Neural progenitor cell (in vitro differentiated cells): ENCODE measurements at regions not wholly inside any gene's neighbourhood (a gene's known extent, or its start where the extent isn't known, plus 50 kb on each side); places are given as distances from the start of the nearest gene placed in this dataset.
"Not testable (repeated sequence)": the region's sequence is repeated elsewhere in the genome, so short reads cannot be mapped to it uniquely, and the experiment has no call there.

ENCODE experiments used
- DNase-seq: peaks from one replicate; pipeline ENCODE4 v3.0.0-alpha.2; 2016; ENCODE audit warnings: low spot score
- H2AFZ ChIP-seq: fragments of 200-600 bp; sonication (generic); replicated peaks from 2 replicates; pipeline ENCODE4 v1.6.1; 2016; ENCODE audit warnings: antibody characterized with exemption
- H3F3A ChIP-seq: fragments of 200-600 bp; sonication (generic); 2 replicates; pipeline ENCODE4 v1.6.1; 2016; ENCODE audit warnings: antibody characterized with exemption, low read depth
- H3K27ac ChIP-seq: fragments of 200-600 bp; sonication (generic); 2 replicates; pipeline ENCODE4 v1.5.1; 2016; ENCODE audit warnings: mild to moderate bottlenecking
- H3K27me3 ChIP-seq: fragments of 200-600 bp; sonication (generic); 2 replicates; pipeline ENCODE4 v1.6.1; 2016; ENCODE audit warnings: mild to moderate bottlenecking, moderate library complexity
- H3K36me3 ChIP-seq: fragments of 200-600 bp; sonication (generic); 2 replicates; pipeline ENCODE4 v1.5.1; 2016
- H3K4me1 ChIP-seq: fragments of 200-600 bp; sonication (generic); 2 replicates; pipeline ENCODE4 v1.6.1; 2016; ENCODE audit warnings: mixed run types
- H3K4me2 ChIP-seq: fragments of 200-600 bp; sonication (generic); 2 replicates; pipeline ENCODE4 v1.6.1; 2016
- H3K4me3 ChIP-seq: fragments of 200-600 bp; sonication (generic); 2 replicates; pipeline ENCODE4 v1.5.1; 2016
- H3K79me2 ChIP-seq: fragments of 200-600 bp; sonication (generic); 2 replicates; pipeline ENCODE4 v1.6.1; 2016; ENCODE audit warnings: low read depth
- H3K9ac ChIP-seq: fragments of 200-600 bp; sonication (generic); 2 replicates; pipeline ENCODE4 v1.6.1; 2016
- H3K9me3 ChIP-seq: fragments of 200-600 bp; sonication (generic); 2 replicates; pipeline ENCODE4 v1.5.1; 2016; ENCODE audit warnings: low read depth
- H4K20me1 ChIP-seq: fragments of 200-600 bp; sonication (generic); 2 replicates; pipeline ENCODE4 v1.6.1; 2016; ENCODE audit warnings: low read depth
- H3K27ac Mint-ChIP-seq: 3 replicates; pipeline ENCODE4 v1.8.0; 2021; ENCODE audit warnings: mixed read lengths
- H3K27me3 Mint-ChIP-seq: 2 replicates; pipeline ENCODE4 v1.8.0; 2022; ENCODE audit warnings: low read depth, mild to moderate bottlenecking, inconsistent platforms, moderate library complexity, mixed read lengths; ENCODE audit not compliant: insufficient read depth
- H3K36me3 Mint-ChIP-seq: 3 replicates; pipeline ENCODE4 v1.8.0; 2021; ENCODE audit warnings: mixed read lengths
- H3K4me1 Mint-ChIP-seq: 3 replicates; pipeline ENCODE4 v1.8.0; 2021; ENCODE audit warnings: mixed read lengths
- H3K4me3 Mint-ChIP-seq: 3 replicates; pipeline ENCODE4 v1.8.0; 2021; ENCODE audit warnings: mild to moderate bottlenecking, moderate library complexity, mixed read lengths
- H3K9me3 Mint-ChIP-seq: 3 replicates; pipeline ENCODE4 v1.8.0; 2020; ENCODE audit warnings: mixed read lengths
- EZH2 ChIP-seq: fragments of 200-600 bp; sonication (generic); IDR thresholded peaks from 2 replicates; pipeline ENCODE4 v1.6.1; 2017; ENCODE audit warnings: antibody characterized with exemption, mild to moderate bottlenecking, moderate library complexity
- EZH2phosphoT487 ChIP-seq: fragments of 200-600 bp; sonication (generic); IDR thresholded peaks from 2 replicates; pipeline ENCODE4 v1.6.1; 2017; ENCODE audit warnings: antibody characterized with exemption
- TF ChIP-seq, protein P1 (sequence below): fragments of 200-600 bp; sonication (generic); IDR thresholded peaks from 2 replicates; pipeline ENCODE4 v1.5.1; 2017; ENCODE audit warnings: antibody characterized with exemption, mild to moderate bottlenecking

DNA sequence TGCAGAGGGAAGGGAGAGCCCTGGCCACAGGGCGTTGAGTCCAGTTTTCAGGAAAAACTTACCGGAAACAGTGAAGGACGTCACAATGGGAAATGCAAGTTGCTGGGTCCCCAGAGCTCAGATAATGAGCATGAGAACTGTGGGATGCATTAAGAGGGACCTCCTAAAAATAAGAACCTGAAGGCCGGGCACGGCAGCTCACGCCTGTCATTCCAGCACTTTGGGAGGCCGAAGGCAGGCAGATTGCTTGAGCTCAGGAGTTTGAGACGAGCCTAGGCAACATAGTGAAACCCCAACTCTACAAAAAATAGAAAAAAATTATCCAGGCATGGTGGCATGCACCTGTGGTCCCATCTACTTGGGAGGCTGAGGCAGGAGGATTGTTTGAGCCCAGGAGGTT, 170.6 kb downstream of the URI1 start:
- Mint-ChIP-seq H3K4me1 (peaks cover 18% of the 10 kb centered on the region), H3K4me3 (no peak overlapping the region), H3K9me3 (no peaks in the 10 kb centered on the region), H3K27ac (no peak overlapping the region), H3K27me3 (no peaks in the 10 kb centered on the region), H3K36me3 (no peaks in the 10 kb centered on the region)
- Histone ChIP-seq H3K27ac (no peak overlapping the region), H3K27me3 (no peaks in the 10 kb centered on the region), H2AFZ (no peak overlapping the region), H3K79me2 (no peaks in the 10 kb centered on the region), H3K36me3 (no peaks in the 10 kb centered on the region), H4K20me1 (no peaks in the 10 kb centered on the region), H3K9ac (no peak overlapping the region), H3K4me3 (no peak overlapping the region), H3F3A (no peaks in the 10 kb centered on the region), H3K4me2 (no peak overlapping the region), H3K4me1 (no peaks in the 10 kb centered on the region), H3K9me3 (no peaks in the 10 kb centered on the region)
- no peak for TF ChIP-seq EZH2phosphoT487
- TF ChIP-seq, protein P1, sequence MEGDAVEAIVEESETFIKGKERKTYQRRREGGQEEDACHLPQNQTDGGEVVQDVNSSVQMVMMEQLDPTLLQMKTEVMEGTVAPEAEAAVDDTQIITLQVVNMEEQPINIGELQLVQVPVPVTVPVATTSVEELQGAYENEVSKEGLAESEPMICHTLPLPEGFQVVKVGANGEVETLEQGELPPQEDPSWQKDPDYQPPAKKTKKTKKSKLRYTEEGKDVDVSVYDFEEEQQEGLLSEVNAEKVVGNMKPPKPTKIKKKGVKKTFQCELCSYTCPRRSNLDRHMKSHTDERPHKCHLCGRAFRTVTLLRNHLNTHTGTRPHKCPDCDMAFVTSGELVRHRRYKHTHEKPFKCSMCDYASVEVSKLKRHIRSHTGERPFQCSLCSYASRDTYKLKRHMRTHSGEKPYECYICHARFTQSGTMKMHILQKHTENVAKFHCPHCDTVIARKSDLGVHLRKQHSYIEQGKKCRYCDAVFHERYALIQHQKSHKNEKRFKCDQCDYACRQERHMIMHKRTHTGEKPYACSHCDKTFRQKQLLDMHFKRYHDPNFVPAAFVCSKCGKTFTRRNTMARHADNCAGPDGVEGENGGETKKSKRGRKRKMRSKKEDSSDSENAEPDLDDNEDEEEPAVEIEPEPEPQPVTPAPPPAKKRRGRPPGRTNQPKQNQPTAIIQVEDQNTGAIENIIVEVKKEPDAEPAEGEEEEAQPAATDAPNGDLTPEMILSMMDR, result no peak
- TF ChIP-seq EZH2, result no peak
- no peak for DNase-seq

DNA sequence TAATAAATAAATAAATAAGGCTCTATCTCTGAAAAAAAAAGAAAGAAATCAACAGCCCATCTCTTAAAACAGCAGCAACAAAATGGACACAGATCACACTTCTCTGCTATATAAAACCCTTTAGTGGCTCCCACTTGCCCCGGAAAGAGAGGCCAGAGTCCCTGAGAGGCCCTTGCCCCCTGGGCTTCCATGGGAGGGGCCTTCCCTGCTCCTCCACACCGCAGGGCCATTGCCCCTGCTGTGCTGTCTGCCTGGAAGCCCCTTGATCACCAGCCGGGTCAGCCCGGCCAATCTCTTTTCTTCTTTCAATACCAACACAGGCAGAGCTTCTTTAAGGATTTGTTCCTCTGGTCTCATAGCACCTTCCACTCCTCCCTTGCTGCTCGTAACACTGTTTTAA, 171.1 kb downstream of the URI1 start:
- H3K27ac Mint-ChIP-seq, result no peak overlapping the region
- no peak overlapping the region for H3K4me3 ChIP-seq
- H3K36me3 ChIP-seq, result no peaks in the 10 kb centered on the region
- H2AFZ ChIP-seq, result no peak overlapping the region
- H3K4me1 Mint-ChIP-seq, result peaks cover 18% of the 10 kb centered on the region
- TF ChIP-seq, protein P1, result no peak
- TF ChIP-seq EZH2, result no peak
- no peak for TF ChIP-seq EZH2phosphoT487
- H3K79me2 ChIP-seq, result no peaks in the 10 kb centered on the region
- no peak overlapping the region for H3K4me3 Mint-ChIP-seq
- no peaks in the 10 kb centered on the region for H3K9me3 Mint-ChIP-seq
- no peak for DNase-seq
- H3K9me3 ChIP-seq, result no peaks in the 10 kb centered on the region
- H4K20me1 ChIP-seq, result no peaks in the 10 kb centered on the region
- no peaks in the 10 kb centered on the region for H3K27me3 ChIP-seq
- H3F3A ChIP-seq, result no peaks in the 10 kb centered on the region
- H3K27me3 Mint-ChIP-seq, result no peaks in the 10 kb centered on the region
- H3K4me1 ChIP-seq, result no peaks in the 10 kb centered on the region
- no peak overlapping the region for H3K9ac ChIP-seq
- no peak overlapping the region for H3K27ac ChIP-seq
- no peaks in the 10 kb centered on the region for H3K36me3 Mint-ChIP-seq
- H3K4me2 ChIP-seq, result no peak overlapping the region

DNA sequence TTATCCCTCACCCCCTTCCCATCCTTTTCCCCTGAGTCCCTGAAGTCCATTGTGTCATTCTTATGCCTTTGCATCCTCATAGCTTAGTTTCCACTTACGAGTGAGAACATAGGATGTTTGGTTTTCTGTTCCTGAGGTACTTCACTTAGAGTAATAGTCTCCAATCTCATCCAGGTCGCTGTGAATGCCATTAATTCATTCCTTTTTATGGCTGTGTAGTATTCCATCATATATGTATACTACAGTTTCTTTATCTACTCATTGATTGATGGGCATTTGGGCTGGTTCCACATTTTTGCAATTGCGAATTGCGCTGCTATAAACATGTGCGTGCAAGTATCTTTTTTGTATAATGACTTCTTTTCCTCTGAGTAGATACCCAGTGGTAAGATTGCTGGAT, 172.1 kb downstream of the URI1 start:
- H3K79me2 ChIP-seq, H3K36me3 ChIP-seq, H3K9me3 ChIP-seq, H3K9me3 Mint-ChIP-seq, H3K27ac Mint-ChIP-seq, H2AFZ ChIP-seq, H3K27me3 Mint-ChIP-seq, H3F3A ChIP-seq, H4K20me1 ChIP-seq, H3K27ac ChIP-seq, H3K9ac ChIP-seq, H3K4me3 ChIP-seq, H3K36me3 Mint-ChIP-seq, H3K4me1 ChIP-seq, H3K4me2 ChIP-seq, H3K27me3 ChIP-seq, H3K4me3 Mint-ChIP-seq, DNase-seq: not testable (repeated sequence)
- peaks cover 15% of the 10 kb centered on the region for H3K4me1 Mint-ChIP-seq

DNA sequence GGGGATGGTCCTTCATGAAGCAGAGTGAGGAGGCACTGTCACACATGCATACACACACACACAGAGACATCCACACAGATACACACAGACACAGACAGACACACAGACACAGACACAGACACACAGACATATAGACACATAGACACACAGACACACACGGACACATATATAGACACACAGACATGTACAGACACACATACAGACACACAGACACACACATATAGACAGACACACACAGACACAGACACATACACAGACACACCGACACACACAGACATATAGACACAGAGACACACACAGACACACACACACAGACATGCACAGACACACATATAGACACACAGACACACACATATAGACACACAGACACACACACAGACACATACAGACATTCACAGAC, 173.9 kb downstream of the URI1 start:
- Histone ChIP-seq H2AFZ (no peak overlapping the region), H3K27me3 (no peaks in the 10 kb centered on the region), H3K4me2 (no peak overlapping the region), H3F3A (no peaks in the 10 kb centered on the region), H4K20me1 (no peaks in the 10 kb centered on the region), H3K4me3 (no peak overlapping the region), H3K27ac (no peak overlapping the region), H3K4me1 (no peaks in the 10 kb centered on the region), H3K9ac (no peak overlapping the region), H3K79me2 (no peaks in the 10 kb centered on the region), H3K36me3 (no peaks in the 10 kb centered on the region), H3K9me3 (no peaks in the 10 kb centered on the region)
- Mint-ChIP-seq H3K4me3 (no peak overlapping the region), H3K4me1 (peaks cover 10% of the 10 kb centered on the region), H3K27ac (no peak overlapping the region), H3K9me3 (peaks cover 2% of the 10 kb centered on the region), H3K27me3 (peaks cover 10% of the 10 kb centered on the region), H3K36me3 (no peaks in the 10 kb centered on the region)
- no peak for TF ChIP-seq EZH2phosphoT487
- TF ChIP-seq, protein P1, result no peak
- no peak for TF ChIP-seq EZH2
- DNase-seq, result no peak
